ENCODE measurements at regions not wholly inside any gene's neighbourhood (a gene's known extent, or its start where the extent isn't known, plus 50 kb on each side); places are given as distances from the start of the nearest gene placed in this dataset.

GRCh38 chr17:72414032-72414396 lies 293.2 kb downstream of the SOX9 start:
- no peak for DNase-seq

- DNase-seq = no peak
Measured at GRCh38 chr17:72414967-72415853, 294.4 kb downstream of the SOX9 start.

- no peak for DNase-seq
Measured at GRCh38 chr17:72416054-72416675, 295.3 kb downstream of the SOX9 start.

DNA sequence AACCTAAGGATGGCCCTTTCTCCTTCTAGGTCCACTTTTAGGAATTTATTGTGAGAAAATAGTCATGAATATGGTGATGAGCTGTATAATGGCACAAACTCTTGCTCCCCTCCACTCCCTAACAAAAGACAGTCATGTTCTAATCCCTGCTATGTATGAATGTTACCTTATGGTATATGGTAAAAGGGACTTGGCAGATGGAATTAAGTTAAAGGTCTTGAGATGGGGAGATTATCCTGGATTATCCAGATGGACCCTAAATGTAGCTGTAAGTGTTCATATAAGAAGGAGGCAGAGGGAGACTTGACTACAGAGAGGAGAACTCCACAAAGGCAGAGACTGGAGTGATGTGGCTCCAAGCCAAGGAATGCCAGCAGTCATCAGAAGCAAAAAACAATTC lies 296.1 kb downstream of the SOX9 start:
- no peak for DNase-seq

DNA sequence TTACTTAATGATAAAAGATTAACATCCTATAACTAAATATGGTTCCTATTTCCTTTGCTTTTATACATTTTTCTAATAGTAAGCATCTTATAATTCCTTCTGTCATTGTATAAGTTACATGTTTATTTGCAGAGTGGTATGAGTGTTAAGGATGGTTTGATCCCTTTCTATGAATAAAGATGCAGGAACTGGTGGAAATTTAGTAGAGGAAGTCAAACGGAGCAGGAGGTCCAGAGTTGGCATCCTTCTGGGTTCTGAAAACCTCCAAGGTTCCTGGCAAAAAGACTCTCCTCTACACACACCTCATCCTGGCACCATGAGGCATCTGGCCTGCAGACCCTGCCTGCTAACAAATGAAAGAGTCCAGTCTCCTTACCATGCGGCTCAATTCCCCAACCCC lies 296.8 kb downstream of the SOX9 start:
- DNase-seq = no peak

GRCh38 chr17:72419866-72420774 lies 299.3 kb downstream of the SOX9 start:
- no peak for DNase-seq

GRCh38 chr17:72420775-72421127 lies 299.9 kb downstream of the SOX9 start:
- no peak for DNase-seq

DNA sequence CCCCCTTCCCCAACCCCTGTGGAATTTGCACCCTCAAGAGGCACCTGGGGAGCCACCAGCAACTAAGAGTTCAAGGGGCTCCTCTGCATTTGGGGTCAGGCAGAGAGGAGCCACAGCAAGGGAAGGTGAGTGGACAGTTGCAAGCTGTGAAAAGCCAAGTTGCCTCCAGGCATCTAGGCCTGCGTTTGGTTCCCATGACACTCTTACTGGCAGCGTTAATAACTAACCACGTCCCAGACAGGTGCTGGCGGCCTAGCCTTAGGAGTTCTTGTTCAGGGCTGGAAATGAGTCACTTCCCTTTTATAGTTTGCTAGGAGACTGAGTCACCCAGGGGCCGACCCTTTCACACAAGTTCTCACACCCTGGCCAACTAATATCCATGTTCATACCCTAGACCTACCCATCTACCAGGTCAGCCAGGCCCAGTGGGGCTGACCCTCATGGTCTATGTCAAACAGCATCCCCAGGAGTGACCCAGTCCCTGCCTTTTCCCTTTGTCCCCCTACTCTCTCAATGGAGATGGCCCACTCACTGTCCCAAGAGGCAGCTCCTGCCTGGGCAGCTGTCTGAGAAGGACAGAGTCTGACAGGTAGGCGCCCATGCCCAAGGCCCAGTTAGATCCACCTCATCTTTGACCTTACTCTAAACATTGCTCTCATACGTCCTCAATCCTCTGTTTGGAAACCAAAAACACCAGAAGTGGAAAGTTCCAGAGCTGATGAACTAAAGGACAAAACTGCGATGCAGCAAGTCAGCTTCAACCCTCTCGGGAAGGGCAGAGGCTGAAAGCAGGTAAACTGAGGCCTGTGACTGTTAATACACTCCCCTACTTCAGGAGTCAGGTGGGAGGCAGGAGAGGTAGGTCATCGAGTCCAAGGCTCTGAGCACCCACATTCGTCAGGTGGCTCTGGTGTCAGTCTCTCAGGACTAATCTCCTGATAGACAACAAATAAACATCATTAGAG lies 300.6 kb downstream of the SOX9 start:
- DNase-seq = peak in 1 of 2 experiments; percentile 9

DNA sequence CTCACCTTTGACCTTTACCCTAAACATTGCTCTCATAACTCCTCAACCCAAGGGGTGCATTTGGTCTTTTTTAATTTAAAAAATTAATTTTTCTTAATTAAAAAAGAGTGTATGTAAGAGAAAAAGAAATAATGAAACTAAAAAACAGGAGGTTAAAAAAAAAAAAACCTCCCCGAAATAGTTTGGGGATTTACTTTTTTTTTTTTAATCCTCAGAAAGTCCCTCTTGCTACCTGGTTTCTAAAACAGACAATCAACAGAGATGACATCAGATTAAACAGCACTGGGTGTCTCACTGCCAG lies 301.3 kb downstream of the SOX9 start:
- no peak for DNase-seq

DNA sequence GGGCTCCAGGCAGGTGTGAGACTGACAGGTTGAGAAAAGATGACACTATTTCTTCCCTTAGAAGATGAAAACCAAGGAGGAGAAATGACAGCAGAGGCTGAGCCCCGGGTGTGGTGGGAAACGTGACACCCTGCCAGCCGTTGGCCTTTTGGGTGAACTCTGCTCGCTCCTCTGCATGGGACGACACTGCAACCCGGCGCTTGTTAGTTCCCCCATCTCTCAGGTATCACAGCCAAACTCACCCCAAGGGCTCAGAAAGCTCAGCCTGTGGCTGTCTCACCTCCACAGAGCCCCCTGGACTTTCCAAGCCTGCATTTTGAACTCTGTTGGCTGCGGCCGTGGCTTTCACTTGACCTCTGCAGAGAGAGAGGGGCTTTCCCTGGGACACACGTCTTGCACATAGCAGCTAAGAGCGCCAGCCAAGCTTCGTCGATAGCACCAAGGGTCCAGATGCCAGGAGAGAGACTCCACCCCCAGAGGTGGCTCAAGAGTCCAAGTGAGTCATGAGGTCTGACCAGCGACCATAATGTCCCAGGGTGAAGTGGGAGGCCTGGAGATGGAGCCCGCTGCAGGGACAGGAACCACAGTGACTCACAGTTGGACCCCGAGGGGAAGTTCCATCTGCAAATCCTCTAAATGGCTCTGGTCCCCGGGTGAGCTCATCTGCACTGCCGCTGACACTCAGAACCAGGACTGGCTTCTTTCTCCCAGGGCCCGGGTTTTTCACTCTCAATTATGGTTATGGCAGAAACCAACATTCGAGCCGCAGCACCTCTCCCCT lies 301.9 kb downstream of the SOX9 start:
- DNase-seq = no peak

DNA sequence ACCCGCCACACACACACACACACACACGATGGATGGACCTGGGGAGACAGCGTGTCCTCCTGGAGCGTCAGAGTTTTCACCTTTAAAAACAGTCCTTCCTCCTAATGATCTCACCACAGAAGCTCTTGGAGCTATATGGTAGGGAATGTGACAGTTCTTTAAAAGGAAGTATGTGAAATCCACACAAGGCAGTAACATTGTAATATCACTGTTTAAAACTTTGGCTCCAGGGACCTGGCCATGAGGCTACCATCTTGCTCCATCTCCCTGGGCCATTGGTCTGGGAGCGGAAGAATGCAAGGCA lies 302.4 kb downstream of the SOX9 start:
- DNase-seq = no peak

DNA sequence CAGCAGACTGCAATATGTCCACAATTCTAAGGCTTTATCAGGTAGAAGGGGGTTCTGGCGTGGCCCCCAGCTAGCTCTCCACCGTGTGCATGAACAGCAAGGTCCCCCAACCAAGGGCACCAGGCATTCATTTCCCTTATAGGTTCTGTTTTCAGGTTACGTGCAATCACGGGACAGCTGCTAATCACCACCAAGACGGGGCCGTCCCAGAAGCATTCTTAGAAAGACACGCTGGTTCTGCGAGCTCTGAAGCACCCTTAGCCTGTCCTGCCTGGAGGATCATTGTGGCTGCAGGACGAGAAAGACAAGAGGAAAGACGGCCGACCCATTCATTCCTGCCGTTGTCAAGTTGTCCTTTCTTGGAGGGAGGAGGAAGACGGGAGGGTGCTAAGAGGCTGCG lies 302.9 kb downstream of the SOX9 start:
- DNase-seq = no peak

DNA sequence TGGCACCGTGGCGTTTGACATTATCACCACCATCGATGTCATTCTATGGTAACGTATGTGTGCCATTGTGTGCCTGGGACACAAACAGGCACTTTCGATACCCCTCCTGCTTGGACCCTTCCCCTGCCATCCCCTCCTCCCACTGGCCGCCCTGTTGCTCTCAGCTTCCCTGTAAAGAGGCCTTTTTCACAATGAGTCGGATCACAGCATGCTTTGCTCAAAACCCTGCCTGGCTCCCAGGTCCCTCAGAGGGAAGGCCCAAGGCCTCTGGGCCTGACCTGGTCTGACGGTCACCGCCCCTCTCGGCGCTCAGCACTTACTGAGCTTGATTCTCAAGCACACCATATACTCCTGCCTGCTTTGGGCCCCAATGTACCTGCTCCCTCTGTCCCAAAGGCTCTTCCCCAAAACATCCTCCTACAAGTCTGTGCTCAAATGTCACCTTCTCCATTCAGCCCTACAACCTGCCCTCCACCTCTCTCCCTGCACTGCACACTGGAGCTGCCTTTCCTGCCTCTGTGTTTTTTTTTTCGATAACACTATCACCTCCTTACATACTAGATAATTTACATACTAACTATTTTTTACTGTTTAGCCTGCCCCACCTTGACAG lies 303.8 kb downstream of the SOX9 start:
- DNase-seq = no peak

GRCh38 chr17:72425133-72425793 lies 304.4 kb downstream of the SOX9 start:
- DNase-seq = no peak

GRCh38 chr17:72425794-72426168 lies 305.0 kb downstream of the SOX9 start:
- DNase-seq = no peak

- DNase-seq = no peak
Measured at GRCh38 chr17:72426321-72426720, 305.5 kb downstream of the SOX9 start.

- no peak for DNase-seq
Measured at GRCh38 chr17:72426948-72427760, 306.3 kb downstream of the SOX9 start.

DNA sequence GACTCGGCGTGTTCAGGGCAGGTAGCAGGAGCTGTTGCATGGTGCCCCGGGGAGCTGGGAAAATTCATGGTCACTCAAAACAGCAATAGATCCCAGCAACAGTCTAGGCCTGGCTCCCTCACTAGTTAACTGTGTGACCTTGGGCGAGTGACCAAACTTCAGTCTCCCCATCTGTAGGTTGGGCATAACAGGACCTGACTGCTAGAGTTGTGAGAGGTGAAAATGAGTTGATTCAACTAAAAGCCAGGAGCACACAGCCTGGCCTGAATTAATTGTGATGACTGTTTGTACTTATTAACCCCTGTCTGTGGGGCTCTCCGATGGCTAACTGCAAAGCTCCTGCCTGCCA lies 306.9 kb downstream of the SOX9 start:
- no peak for DNase-seq

DNA sequence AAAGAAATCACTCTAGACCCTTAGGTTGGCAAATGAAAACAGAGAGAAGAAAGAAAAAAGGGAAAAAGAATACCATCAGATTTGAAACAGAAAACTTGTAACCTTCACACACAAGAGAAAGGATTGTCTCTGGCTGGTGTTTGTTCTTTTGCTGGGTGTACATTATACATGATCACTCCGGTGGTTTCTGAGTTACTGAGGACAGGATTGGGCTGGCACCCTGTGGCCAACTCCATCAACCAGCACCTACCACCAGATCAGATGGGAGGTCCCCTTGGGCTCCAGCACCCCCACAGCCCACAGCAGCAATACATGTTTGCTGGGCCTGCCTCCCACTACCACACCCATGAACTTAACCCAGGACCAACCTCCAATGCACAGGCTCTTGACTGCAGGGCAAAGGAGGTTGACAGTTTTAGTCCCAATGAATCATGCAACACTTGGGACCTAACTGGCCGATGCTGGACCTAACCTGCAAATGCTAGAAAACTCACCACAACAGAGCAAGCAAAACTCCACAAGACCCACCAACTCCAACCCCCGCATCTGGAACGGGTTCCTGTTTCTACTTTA lies 308.3 kb downstream of the SOX9 start:
- DNase-seq = no peak

All from stimulated activated CD4-positive, alpha-beta T cell treated with anti-CD3 and anti-CD28 coated beads, Interleukin-4, amount 100 ng/mL, for 4 hours (primary cell).